GM18861 (cell line): ENCODE measurements at regions not wholly inside any gene's neighbourhood (a gene's known extent, or its start where the extent isn't known, plus 50 kb on each side); places are given as distances from the start of the nearest gene placed in this dataset.
"Not testable (repeated sequence)": the region's sequence is repeated elsewhere in the genome, so short reads cannot be mapped to it uniquely, and the experiment has no call there.

Source experiments
- ATAC-seq: cut with Tn5 transposase; IDR thresholded peaks from one replicate; pipeline ENCODE4 v1.9.1; 2021; ENCODE audit not compliant: unreplicated experiment

- ATAC-seq = no peak
Observed at GRCh38 chr12:124386661-124387527, 92.0 kb downstream of the RFLNA start.

DNA sequence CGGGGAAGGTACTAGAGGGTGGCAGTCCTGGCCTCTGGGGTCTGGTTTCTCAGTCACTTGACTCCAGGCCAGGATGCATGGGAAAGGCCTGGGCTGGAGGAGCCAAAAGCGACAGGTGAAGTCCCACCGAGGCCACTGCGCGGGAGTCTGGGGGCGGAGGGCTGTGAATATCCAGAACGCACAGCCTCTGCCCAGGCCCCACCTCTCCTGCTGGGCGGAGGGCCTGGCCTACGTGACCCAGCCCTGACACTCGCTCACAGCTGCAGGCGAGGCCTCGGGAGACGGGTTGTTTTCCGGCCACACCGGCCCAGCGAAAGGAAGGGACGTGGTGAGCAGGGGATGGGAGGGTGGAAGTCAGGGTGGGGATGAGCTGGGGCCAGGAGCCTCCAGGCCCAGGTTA is 91.2 kb downstream of the RFLNA start:
- no peak for ATAC-seq

DNA sequence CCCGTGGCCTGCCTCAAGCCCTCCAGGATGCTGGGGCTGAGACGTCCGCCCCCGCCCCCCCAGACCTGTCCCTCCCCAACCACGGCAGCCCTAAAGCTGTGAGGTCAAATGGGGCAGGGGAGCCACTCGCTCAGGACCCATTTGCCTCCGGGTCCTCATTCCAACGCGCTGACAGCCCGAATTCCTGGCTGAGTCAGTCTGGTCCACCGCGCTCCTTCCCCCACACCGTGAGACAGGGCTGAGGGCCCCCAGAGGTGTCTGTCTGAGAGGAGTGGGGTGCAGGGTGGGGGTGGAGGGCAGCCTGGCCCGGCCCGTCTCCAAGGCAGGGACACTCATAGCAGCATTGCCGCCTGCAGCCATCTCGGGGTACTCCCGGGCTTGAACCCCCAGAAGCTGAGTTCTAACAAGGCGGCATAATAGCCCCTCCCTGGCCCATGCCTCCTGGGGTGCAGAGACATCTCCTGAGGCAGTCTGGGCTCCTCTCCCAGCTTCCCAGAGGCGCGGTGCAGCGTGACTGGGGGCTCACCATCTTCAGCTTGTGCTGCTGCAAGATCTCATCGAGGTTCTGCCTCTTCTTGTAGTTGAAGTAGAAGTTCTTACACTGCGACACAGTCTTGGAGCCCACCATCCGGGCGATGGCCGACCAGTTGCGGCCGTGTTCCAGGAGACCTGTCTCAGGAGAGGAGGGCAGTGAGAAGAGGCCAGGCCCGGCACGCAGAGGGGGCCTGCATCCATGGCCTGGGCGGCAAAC is 90.5 kb downstream of the RFLNA start:
- no peak for ATAC-seq

DNA sequence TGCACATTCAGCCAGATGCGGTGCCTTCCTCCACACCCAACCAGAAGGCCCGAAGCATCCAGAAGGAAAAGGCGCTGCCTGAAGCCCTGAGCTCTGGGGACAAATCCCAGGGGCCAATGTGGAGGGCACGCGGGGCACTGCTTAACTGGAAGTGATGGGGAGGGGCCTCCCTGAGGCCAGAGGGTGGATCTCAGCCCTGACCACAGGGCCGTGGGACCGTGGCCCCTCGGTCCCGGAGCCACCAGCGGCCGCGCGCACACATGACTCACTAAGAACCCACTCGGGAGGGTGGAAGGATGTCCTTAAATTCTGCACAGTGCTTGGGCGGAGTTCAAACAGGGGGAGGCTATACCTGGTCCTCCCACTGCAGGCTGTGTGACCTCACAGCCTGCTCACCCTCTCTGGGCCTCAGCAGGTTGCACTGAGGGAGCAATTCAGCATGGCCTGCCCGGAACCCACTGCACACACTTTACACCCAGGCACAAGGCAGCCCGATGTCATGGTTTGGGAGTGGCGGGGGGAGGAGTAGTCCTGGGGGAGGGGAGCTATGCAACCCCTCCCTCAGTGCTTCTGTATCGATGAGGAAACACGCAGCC is 89.5 kb downstream of the RFLNA start:
- no peak for ATAC-seq

- no peak for ATAC-seq
Observed at GRCh38 chr12:124383028-124383427, 88.1 kb downstream of the RFLNA start.

DNA sequence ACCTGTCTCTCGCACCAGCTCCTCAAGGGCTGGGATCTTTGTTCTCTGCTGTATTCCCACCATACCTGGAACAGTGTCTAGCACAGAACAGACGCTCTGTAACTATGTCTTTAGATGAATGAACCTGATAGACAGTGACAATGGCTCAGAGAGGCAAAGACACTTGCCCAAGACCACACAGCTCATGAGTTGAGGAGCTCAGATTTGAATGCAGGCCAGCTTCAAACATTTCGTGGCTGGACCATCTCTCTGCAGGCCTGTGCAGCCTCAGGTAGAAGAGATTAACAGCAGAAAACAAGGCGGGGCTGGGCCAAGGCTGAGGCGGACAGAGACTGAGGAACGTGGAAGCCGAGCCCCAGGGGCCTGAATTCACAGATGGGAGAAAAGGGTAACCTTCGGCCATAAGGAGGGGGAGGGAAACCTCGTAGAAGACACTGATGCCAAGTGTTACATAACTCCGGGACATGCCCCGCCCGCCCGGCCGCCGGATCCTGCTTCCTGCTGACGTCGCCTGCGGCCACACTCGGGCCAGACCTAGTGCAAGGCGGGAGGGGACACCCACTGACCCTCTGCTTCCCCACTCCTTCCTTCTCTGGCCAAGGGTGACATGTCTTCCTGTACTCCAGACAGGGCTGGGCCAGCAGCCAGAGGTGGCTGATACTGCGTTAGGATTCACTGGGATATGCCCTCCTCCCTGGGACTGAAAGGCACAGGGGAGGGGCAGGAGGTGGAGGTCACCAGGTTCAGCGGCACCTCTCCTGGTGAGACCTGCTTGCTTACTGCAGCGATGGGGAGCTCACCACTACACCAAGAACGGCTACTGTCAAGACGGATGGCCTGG is 86.8 kb downstream of the RFLNA start:
- ATAC-seq = no peak

GRCh38 chr12:124380796-124381455 is 86.0 kb downstream of the RFLNA start:
- no peak for ATAC-seq

DNA sequence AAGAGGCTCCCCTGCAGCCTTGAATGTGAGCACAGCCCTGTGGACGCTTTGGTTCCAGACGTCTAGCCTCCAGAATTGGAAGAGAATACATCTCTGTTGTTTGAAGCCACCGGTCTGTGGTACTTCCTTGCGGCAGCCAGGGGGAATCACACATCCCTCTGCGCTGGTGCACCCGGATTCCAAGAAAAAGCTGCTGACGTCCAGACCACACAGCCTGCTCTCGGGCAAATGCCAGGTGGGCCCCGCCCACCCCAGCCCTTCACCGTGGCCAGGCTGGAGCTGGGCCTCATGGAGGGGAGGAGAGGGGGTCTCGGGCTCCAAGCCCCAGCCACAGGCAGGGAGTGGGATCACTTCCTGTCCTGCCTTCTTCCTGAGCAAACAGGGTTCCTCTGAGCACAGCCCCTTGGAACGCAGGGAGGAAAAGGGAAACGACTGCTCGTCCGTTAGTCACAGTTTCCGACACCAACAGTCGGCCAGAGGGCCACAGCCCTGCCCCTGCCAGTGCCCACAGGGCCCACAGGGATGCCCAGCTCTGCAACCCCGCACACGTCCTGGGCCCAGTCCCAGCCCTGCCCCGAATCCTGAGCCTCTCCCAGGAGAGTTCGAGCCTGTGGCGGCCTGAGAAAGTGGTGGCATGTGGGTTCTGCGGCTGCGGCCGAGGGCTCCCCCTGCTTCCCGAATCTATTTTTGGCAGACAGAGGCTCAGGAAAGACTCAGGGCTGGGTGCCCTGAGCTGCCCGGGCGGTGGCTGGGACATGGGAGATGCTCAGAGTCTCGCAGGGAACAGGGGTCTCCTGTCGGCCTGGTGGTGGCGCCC is 85.3 kb downstream of the RFLNA start:
- no peak for ATAC-seq

DNA sequence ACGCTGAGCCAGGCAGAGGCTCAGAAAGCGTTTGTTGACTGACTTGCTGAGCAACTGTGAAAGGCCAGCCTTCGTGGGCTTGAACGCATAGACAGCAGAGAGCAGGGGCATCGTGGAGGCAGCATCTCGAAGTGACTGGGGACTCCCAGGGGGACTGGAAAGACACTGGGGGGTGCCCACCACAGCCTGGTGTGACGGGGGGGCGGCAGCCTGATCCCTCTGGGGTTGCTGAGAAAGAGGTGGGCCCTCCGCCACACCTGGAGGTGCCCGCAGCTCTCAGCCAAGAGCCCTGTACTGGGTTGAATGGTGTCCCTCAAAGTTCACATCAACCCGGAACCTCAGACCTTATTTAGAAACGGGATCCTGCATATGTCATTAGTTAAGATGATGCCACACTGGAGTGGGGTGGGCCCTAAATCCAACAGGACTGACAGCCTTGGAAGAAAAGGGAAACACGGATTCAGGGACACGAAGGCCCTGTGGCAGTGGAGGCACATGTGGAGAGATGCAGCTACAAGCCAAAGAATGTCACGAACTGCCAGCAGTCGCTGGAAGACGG is 84.6 kb downstream of the RFLNA start:
- ATAC-seq = no peak

- no peak for ATAC-seq
Observed at GRCh38 chr12:124378926-124379325, 84.0 kb downstream of the RFLNA start.

GRCh38 chr12:124377981-124378509 is 83.2 kb downstream of the RFLNA start:
- ATAC-seq = no peak

DNA sequence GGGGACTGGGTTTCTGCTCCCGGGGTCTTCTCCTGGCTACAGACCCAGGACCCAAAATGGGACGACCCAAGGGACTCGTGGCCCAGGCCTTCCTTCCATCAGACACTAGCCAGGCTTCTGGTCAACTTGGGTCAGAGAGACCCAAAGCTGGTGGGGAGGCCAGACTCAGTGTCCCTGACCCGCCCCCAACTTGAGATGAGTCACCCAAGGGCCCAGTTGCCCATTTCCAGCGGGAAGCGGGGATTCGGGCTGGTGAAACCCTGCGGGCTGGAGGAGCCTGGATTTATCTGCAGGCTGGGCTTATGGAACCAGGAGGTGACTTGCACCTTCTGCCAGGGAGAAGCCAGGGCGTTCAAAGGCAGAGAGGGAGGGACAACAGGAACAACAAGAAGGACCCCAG is 81.5 kb downstream of the RFLNA start:
- no peak for ATAC-seq

DNA sequence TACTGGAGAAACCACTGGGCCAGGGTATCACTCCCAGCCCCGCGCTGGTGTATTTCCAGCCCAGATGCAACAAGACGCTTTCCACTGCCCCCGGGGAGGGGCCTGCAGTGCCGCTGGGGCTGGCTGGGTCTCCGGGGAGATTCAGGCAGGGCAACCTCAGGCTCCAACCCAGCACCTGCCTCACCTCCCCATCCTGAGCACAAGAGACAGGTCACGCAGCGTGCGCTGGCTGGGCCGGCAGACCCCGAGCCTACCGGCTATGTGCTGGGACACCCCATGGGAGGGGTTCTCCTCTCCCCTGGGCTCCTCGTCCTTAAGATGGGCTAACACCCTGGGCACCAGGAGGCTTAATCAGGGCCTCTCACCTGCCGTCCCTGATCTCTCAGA is 80.9 kb downstream of the RFLNA start:
- no peak for ATAC-seq

- ATAC-seq = no peak
Observed at GRCh38 chr12:124375141-124375788, 80.4 kb downstream of the RFLNA start.

DNA sequence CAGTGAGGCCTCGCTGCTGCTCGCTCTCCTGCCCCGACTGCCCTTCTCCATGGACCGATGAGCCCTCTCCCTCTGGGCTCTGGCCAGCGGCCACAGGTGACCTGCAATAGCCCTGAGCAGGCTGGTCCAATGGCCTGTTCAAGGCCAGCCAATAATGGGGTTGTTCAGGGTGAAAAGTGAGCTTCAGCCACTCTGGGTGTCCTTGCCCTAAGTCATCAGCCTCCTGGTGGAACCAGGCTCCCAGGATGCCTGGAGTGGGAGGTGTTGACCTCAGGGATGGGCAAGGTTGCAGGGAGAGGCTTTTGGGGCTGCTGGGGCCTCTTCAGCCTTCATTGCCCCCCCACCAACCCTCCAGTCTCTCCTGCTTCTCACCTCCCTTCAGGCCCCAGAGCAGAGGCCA is 79.7 kb downstream of the RFLNA start:
- no peak for ATAC-seq

DNA sequence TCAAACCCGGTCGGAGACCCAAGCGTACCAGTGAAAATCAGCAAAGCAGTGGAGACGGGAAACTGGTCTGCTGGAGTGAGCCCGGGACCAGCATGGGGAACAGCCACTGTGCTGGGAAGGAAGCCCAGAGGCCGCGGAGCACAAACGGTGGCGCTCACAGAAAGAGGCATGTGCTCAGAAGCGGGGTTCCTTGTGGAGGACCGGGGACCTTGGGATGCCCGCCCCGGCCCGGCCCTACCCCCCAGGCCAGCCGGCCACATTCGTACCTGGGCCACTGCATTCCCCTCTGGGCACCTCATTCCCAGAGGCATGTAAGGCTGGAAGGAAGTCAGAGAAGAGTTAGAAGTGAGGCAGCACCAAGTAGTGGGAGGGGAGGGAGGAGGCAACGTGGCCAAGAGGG is 79.3 kb downstream of the RFLNA start:
- no peak for ATAC-seq

DNA sequence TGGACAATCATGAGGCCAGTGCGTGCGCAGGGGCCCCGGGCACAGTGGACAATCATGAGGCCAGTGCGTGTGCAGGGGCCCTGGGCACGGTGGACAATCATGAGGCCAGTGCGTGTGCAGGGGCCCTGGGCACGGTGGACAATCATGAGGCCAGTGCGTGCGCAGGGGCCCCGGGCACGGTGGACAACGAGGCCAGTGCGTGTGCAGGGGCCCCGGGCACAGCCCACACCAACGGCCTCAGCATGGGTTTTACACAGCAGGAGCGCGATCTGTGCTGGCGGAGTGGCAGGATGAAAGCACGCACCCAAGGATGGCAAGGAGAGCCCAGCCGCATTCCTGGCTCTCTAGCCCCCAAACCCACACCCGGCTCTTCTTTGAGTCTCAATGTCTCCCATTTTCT is 78.8 kb downstream of the RFLNA start:
- ATAC-seq = not testable (repeated sequence)

- no peak for ATAC-seq
Observed at GRCh38 chr12:124372831-124373230, 77.9 kb downstream of the RFLNA start.
